HG03432 (cell line): ENCODE measurements at regions not wholly inside any gene's neighbourhood (a gene's known extent, or its start where the extent isn't known, plus 50 kb on each side); places are given as distances from the start of the nearest gene placed in this dataset.
"Not testable (repeated sequence)": the region's sequence is repeated elsewhere in the genome, so short reads cannot be mapped to it uniquely, and the experiment has no call there.

Experiments used
- ATAC-seq: cut with Tn5 transposase; IDR thresholded peaks from one replicate; pipeline ENCODE4 v1.9.1; 2021; ENCODE audit warnings: mild to moderate bottlenecking, moderate library complexity; ENCODE audit not compliant: unreplicated experiment

DNA sequence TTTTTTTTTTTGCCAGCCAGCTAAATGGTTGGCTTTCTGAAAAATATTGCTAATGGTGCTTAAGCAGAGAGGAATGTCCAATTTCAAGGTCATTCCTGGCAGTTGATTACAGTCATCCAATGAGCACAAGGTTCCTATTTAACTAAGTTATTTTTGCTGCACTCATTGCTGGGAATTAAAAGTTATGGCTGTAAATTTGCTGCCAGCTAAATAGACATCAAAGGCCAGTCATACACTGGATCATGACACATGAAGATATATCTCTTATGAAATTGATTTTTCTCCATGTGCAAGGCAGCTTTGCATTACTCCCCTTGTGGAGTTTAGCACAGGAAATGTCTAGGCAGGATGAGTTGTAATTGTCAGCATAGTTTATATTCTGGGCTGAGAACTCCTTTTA lies 1898.4 kb upstream of the CELF4 start:
- ATAC-seq = no peak

DNA sequence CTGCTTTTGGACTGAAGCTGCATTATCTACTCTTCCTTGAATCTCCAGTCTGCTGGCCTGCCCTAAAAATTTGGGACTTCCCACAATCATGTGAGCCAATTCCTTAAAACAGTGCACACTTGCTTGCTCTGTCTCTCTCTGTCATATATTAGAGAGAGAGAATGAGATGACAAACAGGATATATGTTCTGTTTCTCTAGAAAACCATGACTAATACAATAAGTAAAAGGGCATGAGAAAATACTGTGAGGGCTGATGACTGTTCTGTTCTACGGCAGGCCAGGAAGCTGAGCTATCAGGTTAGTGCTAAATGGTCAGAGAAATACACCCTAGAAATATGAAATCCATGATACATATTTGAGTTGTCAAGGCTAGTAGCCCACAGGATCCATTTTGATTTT lies 1896.8 kb upstream of the CELF4 start:
- ATAC-seq = no peak

DNA sequence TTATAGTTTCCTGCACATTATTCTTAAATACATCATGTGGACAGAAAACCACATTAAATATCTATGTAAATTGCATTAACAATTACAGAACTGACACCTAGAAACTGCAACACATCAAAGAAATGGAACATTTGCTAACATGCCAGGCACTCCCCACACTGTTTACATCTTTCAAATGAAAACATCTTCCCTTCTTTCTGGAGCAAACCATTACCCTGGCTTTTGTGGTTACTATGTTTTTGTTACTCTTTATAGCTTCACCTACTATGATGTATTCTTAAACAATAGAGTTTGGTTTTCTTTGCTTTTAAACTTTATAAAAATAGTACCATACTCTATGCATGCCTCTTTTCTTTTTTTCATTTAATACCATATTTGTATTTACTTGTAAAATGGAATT lies 1894.5 kb upstream of the CELF4 start:
- ATAC-seq = no peak

DNA sequence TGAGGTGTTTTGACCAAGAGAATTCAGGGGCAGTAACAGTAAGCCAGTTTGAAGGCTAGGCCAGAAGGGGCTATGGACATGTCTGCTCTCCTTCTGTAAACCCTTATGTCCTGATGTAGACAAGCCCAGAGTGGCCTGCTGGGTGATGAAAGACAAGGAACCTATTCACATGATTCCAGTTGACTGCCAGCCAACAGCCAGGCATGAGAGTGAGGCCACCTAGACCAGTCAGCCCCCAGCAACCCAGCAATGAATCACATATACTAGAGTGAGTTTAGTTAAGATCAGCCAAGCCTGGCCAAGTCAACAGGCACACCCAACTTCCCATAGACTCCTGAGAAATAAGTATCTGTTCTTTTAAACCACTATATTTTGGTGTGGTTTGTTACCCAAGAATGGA lies 1889.7 kb upstream of the CELF4 start:
- ATAC-seq = no peak

DNA sequence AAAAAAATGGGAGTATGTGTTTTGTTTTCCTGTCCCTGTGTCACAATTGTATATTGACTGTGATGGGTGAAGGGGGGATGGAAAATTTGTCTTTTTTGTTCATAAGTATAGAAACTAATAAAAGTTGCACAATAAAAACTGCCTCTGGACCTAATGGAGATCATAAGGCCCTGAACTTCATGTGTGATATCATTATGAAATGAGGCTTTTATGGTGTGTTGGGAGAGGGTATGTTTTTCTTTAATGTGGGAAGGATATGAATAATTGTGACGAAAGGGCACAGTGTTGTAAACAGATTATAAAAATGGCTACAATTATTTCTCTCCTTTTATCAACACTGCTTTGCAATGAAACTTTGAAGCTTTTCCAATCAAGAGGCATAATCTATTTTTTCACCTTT lies 1889.3 kb upstream of the CELF4 start:
- ATAC-seq = no peak

DNA sequence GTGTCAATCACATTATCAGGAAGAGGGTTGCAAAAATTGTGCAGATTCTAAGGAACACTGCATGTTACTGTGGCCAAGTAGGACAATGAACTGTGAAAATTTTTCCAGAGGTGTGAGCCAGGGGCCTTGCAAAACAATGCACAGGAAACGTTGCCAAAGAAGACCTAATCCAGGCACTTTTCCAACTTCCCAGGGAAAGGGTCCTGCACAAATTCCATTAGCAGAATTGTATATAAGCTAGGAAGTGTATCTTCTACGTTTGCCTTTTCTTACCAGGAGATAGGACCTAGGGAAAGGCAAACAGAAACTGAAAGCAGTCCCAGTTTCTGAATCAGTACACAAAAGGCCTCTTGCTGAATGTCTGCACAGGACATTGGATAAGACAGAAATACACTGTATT lies 1888.3 kb upstream of the CELF4 start:
- no peak for ATAC-seq

DNA sequence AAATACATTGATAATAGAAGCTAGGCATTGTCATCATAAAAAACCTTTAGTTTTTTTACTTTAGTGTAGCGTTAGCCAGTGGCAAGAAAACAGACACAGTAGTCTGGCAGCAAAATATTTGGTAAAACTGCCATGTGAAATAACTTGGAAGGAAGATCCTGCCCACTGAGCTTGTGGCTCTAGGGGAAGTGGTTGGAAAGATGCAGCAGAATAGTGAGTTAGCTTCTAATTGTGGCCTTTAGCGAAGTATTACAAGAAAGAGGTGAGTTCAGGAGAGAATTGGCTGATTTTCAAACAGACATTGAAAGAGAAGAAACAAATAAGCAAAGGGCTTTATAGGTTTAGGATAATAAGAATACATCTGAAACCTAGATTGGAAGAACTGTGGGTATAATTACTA lies 1887.8 kb upstream of the CELF4 start:
- no peak for ATAC-seq

DNA sequence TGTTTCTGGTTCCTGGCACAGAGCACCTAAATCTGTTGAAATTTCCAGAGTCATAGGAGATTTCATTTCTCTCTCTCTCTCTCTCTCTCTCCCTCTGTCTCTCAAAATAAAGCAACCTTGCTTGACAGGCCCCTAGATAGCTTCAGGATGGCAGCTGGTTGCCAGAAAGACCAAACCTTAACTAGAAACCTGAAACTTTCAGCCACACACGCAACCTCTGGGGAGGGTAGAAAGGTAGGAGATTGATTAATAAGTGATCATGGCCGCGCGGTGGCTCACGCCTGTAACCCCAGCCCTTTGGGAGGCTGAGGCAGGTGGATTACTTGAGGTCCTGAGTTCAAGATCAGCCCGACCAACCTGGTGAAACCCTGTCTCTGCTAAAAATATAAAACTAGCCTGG lies 1885.4 kb upstream of the CELF4 start:
- ATAC-seq = no peak

DNA sequence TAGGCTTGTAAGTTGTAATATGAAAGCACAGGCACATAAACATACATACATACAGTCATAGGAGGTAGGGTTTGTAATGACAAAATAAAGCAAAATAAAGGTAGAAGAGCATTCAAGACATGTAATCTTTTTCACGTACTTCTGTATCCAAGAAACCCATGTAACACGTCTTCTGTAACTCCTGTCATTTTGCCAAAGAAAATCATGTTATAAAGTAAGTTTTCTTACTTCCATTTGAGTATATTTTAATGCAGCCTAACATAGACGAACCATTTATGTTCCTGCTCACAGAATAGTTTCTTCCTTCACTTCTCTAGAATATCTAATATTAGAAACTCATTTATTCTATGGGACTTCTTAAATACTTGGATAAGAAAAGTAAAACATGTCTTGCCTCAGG lies 1884.0 kb upstream of the CELF4 start:
- no peak for ATAC-seq

DNA sequence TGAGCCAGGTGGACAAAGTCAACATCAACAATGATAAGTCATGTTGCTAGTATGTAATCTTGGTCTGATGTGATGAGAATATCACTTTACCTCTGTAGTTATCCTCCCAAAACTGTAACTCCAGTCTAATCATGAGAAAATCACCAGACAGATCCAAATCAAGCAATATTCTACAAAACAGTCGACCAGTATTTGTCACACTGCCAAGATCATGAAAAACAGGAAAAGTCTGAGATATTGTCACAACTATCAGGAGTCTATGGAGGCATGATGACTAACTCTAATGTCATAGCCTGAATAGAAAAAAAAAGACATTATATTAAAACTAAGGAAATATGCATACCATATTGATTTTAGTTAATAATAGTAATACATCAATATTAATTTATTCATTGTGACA lies 1883.3 kb upstream of the CELF4 start:
- no peak for ATAC-seq

DNA sequence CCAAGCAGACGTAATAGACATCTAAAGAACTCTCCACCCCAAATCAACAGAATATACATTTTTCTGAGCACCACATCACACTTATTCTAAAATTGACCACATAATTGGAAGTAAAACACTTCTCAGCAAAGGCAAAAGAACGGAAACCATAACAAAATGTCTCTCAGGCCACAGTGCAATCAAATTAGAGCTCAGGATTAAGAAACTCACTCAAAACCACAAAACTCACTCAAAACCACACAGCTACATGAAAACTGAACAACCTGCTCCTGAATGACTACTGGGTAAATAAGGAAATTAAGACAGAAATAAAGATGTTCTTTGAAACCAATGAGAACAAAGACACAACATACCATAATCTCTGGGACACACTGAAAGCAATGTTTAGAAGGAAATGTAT lies 1879.4 kb upstream of the CELF4 start:
- not testable (repeated sequence) for ATAC-seq

DNA sequence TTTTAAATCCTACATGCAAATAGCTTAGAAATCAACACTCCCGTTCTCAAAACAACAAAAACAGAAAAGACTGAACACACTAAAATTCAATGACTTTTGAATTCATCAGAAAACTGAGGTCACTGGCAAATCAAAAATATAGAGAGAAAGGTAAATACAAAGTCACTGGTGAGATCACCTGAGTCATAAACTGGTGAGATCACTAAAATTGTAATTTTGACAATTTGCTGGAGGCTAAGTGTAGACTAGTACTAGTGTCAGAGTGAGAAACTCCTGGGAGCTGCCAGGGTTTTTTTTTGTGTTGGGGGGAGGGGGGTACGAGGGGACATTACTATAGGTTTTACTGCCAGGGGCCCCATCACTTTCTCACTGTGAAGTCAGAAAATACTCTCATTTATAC lies 1876.0 kb upstream of the CELF4 start:
- no peak for ATAC-seq

DNA sequence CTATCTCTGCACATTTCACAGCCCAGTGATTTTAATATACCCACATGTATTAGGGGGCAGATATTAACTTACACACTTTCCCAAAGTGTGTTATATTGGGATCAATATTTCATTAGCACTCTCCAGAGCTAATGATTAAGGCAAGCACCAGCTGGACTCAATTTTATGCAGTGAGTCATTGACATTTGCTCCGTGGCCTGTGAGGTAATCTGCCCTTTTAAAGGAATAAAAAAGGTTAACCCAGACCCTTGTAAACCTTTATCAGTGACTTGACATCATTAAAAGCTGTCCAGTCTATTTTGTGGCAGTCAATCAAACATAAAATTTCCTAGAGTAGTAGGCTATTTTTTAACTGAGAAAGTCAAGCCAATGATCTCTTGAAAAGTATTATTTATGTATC lies 1870.4 kb upstream of the CELF4 start:
- ATAC-seq = no peak

DNA sequence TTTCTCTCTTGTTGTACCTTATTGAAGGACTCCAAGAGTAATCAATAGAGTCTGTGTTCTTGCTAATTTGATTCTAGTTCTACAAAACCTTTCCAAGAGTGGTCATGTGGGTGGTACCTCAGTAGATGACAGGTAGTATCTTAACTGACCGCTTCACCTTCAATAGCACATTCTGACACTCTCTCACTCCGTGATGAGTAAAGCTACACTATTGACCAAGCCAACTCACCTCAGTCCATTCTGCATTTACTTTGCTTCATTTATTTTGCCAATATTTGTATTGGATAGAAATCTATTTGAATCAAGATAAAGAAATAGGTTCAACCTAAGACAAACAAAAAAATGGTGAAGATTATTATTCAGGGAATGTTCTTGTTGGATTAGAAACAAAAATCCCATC lies 1869.6 kb upstream of the CELF4 start:
- no peak for ATAC-seq

DNA sequence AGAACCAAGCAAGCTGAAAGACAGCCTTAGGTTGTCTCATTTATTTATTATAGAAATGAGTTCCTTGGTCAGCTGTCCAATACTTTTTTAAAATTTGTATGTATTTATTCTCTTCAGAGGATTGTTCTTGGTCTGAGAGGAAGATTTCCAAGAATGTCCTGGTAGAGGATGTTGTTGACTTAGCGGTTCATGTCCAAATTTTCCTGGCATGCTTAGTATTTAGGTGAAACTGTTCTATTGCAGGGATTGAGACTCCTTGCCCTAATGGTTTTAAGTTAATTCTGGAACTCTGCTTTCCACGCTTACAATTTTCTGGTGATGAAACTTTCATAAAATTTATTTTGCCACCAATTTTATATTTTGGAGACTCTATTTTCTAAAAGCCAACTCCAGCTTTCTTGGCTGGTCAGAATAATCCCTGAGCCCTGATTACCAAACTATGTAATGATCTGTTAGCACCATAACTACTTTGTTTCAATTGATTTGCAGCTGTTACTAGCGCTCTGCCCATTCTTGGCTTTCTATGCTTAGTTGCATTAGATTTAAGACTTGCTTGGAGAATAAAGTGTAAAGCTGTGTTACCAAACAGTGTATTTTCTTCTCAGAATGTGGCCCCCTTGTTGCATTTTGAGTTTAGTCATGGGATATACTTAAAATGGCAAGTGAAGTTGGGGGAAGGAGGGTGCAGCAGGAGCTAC lies 1868.8 kb upstream of the CELF4 start:
- ATAC-seq = no peak

DNA sequence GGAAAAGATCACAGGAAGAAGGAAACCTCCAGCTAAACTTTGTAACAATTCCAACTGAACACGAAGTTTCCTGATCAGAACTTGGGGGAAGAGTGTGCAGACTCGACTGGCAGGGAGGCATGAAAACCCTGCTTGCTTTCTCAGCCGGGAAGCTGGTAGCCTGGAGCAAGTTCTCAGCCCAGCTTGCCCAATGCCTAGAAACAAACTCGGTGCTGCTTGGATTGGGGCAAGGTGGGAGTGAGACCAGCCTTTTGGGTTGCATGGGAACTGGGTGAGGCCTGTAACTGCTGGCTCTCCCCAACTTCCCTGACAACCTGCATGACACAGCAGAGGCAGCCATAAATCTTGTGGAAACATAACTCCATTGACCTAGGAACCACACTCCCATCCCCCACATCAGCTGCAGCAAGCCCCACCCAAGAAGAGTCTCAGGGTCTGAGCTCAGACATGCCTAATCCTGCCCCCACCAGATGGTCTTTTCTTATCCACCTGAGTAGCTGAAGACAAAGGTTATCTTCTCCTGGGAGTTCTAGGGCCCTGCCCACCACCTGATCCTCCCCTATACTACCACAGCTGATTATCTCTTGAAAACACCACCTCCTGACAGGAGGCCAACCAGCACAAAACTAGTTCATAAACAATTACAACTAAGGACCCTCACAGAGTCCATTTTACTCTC lies 1859.7 kb upstream of the CELF4 start:
- ATAC-seq = no peak

DNA sequence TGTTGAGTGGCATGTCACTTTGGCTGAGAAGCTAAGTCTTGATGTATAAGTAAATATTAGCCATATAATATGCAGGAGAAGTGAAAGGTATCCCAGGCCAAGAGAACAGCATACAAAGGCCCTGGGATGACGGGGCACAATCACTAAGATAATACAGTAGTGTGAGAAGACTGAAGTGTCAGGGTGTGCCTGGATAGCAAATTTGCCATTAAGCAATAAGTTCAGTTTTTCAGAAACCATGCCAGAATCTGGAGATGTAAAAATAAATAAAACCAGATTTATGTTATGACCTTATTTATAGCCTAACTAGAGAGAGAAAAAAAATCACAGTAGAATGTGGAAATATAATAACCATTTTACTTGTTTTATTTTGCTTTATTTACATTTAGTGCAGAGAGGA lies 1858.7 kb upstream of the CELF4 start:
- no peak for ATAC-seq

DNA sequence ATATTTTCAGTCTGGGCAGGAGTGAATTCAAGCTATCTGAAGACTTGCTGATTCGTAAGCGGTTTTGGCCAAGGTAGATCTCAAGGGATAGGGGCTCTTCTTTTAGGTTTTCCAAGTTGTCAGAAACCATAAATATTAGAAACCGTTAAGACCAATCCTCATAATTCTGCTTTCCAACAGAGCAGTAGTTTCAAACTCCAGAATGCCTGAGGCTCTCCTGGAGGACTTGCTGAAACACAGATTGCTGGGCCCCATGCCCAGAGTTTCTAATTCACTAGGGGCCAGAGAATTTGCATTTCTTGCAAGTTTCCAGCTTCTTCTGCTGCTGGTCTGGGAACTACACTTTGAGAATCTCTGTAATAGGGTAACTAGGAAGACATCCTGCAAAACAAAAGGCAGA lies 1855.7 kb upstream of the CELF4 start:
- no peak for ATAC-seq

DNA sequence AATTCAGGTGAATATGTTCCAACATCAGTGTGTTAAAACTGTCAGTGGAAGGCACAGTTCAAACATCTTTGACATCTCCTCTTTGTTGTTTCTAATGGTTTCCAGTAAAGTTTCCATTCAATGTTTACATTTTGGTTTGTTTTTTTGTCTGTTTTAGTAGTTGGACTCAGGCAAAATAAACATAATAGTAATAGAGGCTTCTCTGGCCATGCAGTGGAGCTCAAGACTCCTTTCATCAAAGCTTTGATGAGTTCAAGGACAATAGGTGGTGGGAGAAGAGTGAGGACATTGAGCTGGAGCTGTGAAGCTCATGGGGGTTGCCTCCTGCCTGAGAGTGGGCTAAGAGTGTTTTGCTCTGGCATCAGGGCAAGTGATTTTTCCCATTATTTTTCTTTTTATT lies 1853.7 kb upstream of the CELF4 start:
- no peak for ATAC-seq

DNA sequence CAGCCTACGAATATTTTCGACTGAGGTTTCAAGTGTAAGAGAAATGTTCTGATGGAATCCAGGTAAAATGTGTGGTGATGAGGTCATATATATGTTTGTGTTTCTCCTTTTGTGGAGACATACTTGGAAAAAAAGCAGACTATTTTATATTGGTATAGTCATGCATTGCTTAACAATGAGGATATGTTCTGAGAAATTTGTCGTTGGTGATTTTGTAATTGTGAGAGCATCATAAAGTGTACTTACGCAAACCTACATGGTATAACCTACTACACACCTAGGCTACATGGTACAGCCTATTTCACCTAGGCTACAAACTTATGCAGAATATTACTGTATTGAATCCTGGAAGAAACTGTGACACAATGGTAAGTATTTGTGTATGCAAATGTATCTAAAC lies 1849.9 kb upstream of the CELF4 start:
- ATAC-seq = no peak

DNA sequence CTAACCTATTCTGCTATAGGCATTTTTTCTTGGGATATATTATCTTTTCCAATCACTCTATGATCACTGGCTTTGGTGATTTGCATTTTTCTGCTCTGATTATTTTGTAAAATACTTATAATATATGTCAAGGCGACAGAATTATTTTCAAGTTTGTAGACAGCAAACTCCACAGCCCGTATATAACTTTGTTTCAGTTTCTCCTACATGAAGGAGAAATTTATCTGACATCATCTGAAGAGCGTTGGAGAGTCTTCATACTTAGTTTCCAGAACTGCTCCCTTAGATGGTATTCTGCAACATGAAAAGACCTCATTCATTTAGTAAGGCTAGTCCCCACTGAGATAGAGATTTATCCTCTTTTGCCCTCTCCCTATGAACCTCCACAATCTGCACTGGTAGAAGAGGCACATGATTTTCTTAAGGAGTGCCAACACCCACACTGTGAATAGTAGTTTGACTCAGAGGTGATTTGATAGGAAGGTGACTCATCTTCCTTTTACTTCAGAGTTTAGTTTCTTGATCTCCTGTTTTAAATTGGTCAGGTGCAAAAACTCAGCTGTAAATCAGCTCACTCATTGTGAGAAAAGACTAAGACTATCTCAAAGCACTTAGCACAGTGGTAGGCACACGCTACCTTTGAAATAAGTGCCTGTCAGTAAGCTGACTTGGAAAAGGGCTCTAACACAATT lies 1848.6 kb upstream of the CELF4 start:
- peak; percentile 71 for ATAC-seq

DNA sequence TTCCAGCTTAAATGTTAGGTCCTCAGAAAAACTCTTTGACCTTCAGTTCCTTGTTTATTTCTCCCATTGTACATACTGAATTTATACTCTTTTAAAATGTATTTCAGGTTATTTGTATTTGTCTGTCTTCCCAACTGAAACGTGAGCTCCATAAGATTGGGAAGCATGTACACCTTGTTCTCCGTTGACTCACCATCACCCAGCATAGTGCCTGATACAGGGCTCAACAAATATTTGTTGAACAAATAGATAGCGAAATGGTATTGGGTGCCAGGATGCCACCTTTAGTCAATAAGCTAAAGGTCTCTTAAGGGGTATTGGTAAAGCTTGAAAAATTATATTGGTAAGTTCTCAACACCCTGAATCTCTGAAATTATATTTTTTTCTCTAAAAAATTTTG lies 1841.3 kb upstream of the CELF4 start:
- no peak for ATAC-seq
